GM12801 (cell line): ENCODE measurements at regions not wholly inside any gene's neighbourhood (a gene's known extent, or its start where the extent isn't known, plus 50 kb on each side); places are given as distances from the start of the nearest gene placed in this dataset.

Experiments
- TF ChIP-seq, protein P1 (sequence below): IDR thresholded peaks from one replicate; pipeline ENCODE4 v1.5.1; 2011; ENCODE audit warnings: control low read depth; ENCODE audit not compliant: insufficient read length; ENCODE audit errors: extremely low read depth

DNA sequence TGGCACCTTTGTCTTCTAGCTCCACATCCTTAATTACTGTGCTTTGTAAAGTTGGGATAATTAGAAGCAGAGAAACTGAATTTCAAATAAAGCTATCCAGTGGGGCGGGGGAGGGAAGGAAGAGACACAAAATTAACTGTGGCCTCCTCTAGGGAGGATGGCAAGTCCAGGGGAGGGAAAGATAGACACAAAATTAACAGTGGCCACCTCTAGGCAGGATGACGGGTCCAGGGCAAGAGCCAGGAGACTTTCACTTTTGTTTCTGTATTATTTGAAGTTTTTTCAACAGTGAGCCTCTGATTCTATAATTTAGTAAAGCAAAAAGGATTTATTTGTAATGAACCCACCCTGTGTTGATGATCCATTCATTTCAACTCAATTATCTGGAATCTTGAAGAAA lies 335.9 kb downstream of the MSX2 start:
- TF ChIP-seq, protein P1, sequence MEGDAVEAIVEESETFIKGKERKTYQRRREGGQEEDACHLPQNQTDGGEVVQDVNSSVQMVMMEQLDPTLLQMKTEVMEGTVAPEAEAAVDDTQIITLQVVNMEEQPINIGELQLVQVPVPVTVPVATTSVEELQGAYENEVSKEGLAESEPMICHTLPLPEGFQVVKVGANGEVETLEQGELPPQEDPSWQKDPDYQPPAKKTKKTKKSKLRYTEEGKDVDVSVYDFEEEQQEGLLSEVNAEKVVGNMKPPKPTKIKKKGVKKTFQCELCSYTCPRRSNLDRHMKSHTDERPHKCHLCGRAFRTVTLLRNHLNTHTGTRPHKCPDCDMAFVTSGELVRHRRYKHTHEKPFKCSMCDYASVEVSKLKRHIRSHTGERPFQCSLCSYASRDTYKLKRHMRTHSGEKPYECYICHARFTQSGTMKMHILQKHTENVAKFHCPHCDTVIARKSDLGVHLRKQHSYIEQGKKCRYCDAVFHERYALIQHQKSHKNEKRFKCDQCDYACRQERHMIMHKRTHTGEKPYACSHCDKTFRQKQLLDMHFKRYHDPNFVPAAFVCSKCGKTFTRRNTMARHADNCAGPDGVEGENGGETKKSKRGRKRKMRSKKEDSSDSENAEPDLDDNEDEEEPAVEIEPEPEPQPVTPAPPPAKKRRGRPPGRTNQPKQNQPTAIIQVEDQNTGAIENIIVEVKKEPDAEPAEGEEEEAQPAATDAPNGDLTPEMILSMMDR, result no peak

DNA sequence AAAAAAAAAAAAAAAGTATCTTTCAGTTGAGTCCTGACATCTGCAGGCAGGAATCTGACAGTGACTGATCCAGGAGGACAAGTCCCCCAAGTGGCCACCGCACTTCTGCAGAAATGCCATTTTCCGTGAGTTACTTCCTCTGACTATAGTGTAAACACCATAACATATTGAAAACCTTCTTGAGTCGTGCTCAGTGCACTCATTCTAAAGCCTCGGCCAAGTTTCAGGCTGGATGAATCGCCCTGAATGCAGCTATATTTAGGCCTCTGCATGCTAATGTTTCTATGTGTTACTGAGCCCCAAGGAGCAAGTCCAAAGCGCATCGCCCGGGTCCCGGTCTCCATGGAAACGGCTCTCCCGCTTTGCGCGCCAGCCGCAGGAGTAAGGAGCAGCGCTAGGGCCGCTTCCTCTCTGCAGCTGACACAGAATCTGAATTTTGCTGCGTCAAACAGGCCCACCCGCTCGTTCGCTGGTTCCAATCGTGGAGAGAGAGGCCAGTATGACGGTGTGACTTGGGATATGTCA lies 335.4 kb downstream of the MSX2 start:
- TF ChIP-seq, protein P1, result no peak

DNA sequence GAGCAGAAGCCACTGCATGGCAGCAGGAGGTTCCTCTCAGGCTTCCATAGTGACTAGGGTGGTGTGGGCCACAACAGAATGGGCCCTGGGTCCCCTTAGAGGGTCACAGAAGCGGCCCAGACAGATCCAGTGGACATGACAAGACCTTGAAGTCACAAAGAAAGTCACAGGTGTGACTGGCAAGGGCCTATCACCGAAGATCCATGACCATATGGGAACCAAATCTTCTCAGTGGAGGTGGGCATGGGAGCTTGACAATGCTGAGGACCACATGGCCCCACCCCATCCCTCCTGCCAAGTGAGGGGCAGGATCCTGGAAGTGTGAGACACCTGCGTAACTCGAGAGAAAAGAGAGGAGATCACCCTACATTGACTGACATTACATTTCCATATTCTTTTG lies 332.4 kb downstream of the MSX2 start:
- TF ChIP-seq, protein P1, result no peak

DNA sequence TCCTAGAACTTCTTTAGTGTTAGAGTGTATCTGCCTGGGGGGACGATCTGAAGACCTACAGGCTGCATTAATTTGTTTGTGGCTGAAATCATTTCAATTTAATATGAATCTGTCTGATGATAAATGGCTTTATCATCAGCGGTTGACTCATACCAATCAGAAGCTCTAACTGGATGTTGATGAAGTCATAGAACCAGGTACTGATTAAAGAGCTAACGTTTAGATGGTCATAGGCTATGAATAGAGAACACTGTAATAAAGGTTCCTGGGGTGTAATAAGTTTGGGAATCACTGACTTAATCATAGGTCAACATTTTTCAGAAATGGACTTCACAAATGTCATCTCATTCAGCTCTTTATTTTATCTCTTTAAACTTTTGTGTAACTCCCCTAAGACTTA lies 329.9 kb downstream of the MSX2 start:
- TF ChIP-seq, protein P1, result no peak

DNA sequence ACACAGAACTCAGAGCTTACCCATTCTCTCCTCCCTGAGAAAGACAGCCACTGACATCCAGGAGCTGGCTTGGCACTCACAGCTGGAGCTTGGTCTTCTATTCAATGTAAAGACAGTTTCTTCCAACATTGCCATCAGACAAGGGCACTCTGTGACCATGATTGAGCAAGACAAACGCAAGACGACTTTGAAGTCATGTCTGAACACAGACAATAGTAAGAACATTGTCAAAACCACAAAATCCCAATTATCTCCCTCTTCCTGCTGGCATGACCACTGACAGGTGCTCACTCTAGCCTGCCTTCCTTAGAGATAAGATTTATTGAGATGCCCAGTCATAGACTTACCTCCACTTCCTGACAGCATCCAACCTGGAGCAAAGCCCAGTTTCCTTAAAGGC lies 328.0 kb downstream of the MSX2 start:
- TF ChIP-seq, protein P1, result no peak

DNA sequence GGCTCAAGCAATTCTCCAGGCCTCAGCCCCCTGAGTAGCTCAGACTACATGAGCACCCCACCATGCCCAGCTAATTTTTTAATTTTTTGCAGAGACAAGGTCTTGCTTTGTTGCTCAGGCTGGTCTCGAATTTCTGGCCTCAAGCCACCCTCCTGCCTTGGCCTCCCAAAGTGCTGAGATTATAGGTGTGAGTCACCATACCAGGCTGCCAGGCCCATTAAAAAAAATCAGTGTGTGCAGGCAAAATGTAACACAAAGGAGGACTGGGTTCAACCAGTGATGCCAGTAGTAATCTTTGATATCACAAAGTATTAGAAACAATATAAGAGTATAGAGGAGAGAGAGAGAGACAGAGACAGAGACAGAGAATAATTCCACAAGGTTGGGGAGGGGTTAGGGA lies 322.7 kb downstream of the MSX2 start:
- TF ChIP-seq, protein P1, result no peak

DNA sequence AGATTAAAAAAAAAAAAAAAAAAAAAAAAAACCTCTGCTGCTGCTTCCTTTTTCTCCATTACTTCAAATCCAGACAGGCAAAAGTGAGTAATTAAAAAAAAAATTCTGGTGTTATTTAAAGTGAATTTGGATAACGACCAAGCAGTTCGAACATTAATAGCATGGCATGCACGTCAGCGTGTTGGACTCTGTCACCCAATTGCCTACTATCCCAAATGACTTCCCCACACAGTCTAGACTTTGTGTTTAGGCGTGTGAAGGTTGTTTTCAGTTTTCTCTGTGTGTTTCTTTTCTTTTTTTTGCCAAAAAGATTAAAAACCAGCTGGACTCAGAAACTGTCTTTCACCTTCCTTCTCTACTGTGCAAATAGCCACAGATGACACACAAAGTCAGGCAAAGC lies 321.4 kb downstream of the MSX2 start:
- TF ChIP-seq, protein P1, result no peak

DNA sequence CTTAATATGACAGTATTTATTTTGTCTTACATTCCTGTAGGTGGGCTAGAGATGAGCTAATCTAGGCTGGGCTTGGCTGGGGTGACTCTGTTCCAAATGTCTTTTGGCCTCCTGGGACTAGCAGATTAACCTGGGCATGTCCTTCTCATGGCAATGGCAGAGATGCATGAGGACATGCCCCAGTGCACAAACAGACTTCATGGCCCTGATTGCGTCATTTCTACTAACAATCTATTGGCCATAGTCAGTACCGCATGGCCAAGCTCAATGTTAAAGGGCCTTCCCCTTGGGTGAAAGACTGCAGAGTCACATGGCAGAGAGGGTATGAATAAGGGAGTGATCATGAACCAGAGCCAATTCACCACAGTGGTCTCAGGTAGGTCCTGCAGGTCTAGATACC lies 313.4 kb downstream of the MSX2 start:
- TF ChIP-seq, protein P1, result no peak
